Skeletal muscle tissue (tissue), 3 donors: ENCODE measurements at regions not wholly inside any gene's neighbourhood (a gene's known extent, or its start where the extent isn't known, plus 50 kb on each side); places are given as distances from the start of the nearest gene placed in this dataset.

Source experiments
- H3K27ac ChIP-seq: one replicate; pipeline ENCODE4 v1.7.0; 2013; ENCODE audit warnings: mild to moderate bottlenecking, low read depth, low read length, inconsistent platforms
- H3K27me3 ChIP-seq, 3 donors: one replicate each; pipeline ENCODE4 v1.7.0; 2013; ENCODE audit warnings: low read length in 3 of 3; ENCODE audit not compliant: control insufficient read depth in 3 of 3, insufficient read depth in 3 of 3
- H3K36me3 ChIP-seq, 3 donors: one replicate each; pipeline ENCODE4 v1.7.0; 2013; ENCODE audit warnings: low read length in 3 of 3; ENCODE audit not compliant: control insufficient read depth in 3 of 3, insufficient read depth in 3 of 3
- H3K4me1 ChIP-seq, 3 donors: one replicate each; pipeline ENCODE4 v1.7.0; 2013; ENCODE audit warnings: low read length in 3 of 3, mild to moderate bottlenecking in 3 of 3; ENCODE audit not compliant: control insufficient read depth in 3 of 3, insufficient read depth in 3 of 3
- H3K4me3 ChIP-seq, 3 donors: one replicate each; pipeline ENCODE4 v1.7.0; 2013; ENCODE audit warnings: low read length in 3 of 3
- H3K9ac ChIP-seq, 3 donors: one replicate each; pipeline ENCODE4 v1.7.0; 2013; ENCODE audit warnings: low read length in 3 of 3, mild to moderate bottlenecking in 3 of 3, moderate library complexity in 2 of 3, low read depth in 1 of 3
- H3K9me3 ChIP-seq, 3 donors: one replicate each; pipeline ENCODE4 v1.7.0; 2013; ENCODE audit warnings: low read length in 3 of 3; ENCODE audit not compliant: control insufficient read depth in 3 of 3
- donor health status: Osteomylitis.

DNA sequence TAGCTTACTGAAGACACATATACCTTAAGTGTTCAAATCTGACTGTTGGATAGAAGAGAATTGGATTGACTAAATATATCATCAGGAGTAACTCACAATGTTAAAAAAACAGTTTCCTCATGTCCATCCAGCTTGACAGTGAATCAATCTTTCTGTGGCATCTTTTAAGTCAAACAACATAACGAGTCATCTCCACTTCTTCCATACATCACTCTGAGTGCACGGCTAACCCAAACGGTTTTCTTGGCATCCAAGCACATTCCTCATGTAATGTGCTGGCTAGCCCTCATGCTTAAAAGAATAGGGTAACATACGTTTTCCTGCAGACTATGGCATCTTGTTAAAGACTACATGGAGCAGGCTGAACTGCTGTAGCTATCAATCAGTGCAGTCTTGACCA is 291.5 kb upstream of the TRPC7 start:
- no peaks in the 10 kb centered on the region for H3K9me3 ChIP-seq
- H3K27ac ChIP-seq = no peak overlapping the region
- no peaks in the 10 kb centered on the region for H3K4me1 ChIP-seq
- H3K9ac ChIP-seq = no peak overlapping the region
- no peak overlapping the region for H3K4me3 ChIP-seq
- no peaks in the 10 kb centered on the region for H3K36me3 ChIP-seq
- no peaks in the 10 kb centered on the region for H3K27me3 ChIP-seq

DNA sequence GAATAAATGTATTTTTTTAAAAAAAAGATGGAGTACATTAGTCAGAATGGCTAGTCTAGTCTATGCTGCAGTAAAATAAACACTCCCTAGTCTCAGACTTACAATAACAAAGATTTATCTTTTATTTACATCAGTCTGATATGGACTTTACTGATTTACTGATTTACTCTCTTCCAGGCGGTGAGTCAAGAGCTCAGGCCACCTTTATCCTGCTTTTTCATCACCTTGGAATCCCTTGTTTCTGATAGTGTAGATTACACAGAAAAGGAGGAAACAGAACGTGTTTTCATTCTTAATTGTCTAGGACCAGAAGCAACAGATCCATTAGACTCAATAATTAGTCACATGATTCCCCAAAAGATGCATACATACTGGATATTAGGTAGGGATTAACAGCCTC is 290.1 kb upstream of the TRPC7 start:
- no peak overlapping the region for H3K27ac ChIP-seq

DNA sequence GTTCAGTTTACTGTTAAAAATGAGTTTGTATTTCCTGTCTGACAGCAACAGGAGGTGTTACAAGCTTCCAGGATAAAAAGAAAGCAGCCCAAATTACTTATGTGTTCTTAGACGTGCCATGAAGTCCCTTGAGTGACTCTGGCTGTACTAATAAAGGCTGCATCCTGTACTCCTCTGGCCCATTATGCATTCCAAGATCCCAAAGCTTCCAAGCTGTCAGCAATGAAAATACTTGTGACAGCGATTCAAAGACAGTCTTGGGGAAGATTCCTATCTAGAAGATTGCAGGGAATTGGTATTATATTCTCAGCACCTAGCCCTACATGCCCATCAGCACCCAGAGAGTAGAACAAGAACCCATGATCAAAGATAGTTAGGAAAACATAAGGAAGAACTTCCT is 281.6 kb upstream of the TRPC7 start:
- Histone ChIP-seq H3K27me3 (no peaks in the 10 kb centered on the region), H3K9me3 (no peaks in the 10 kb centered on the region), H3K36me3 (no peaks in the 10 kb centered on the region), H3K27ac (no peak overlapping the region), H3K4me1 (no peaks in the 10 kb centered on the region), H3K9ac (no peak overlapping the region), H3K4me3 (no peak overlapping the region)

More for the DNA sequence above, 290.1 kb upstream of the TRPC7 start:
- Histone ChIP-seq H3K27me3 (no peaks in the 10 kb centered on the region), H3K36me3 (no peaks in the 10 kb centered on the region), H3K9me3 (no peaks in the 10 kb centered on the region), H3K4me1 (no peaks in the 10 kb centered on the region), H3K4me3 (no peak overlapping the region), H3K9ac (no peak overlapping the region)

DNA sequence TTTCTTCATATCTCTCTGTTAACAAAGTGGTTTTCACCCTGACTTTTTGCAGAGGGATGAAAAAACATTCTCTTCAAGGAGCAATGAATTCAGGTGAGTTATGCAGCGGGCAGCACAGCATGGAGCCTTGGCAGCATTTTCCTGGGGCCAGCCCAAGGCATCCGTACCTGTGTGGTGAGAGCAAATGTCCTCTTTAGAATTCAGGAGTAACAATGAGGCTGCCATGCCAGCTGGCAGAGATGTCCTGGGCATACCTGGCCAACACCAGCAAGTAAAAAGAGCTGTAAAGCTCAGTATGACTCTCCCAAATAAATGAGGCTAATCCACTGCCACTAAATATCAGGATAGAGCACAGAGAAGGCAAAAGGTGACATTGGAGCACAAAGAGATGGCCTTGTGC is 277.6 kb upstream of the TRPC7 start:
- no peak overlapping the region for H3K27ac ChIP-seq
- H3K4me3 ChIP-seq = no peak overlapping the region
- H3K27me3 ChIP-seq = no peaks in the 10 kb centered on the region
- H3K9ac ChIP-seq = no peak overlapping the region
- no peaks in the 10 kb centered on the region for H3K9me3 ChIP-seq
- H3K4me1 ChIP-seq = no peaks in the 10 kb centered on the region
- H3K36me3 ChIP-seq = no peaks in the 10 kb centered on the region

DNA sequence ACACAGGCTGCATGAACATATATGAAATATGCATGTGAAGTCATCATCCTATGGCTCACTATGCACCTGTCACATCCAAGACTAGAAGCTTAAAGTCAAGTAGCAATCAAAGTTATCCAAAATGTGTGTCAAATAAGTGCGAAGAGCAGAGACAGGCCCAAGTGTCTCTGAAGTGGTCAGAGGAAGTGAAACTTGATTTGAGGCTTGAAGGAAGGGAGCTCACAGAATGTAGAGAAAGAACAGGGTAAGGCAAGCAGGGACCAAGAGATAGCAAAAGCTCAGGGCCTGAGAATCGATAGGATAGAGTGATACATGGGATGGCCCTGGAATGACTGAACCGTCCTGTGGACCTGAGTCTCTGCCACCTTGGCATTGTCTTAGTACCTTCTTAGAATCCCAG is 274.3 kb upstream of the TRPC7 start:
- Histone ChIP-seq H3K9me3 (no peaks in the 10 kb centered on the region), H3K36me3 (no peaks in the 10 kb centered on the region), H3K4me1 (no peaks in the 10 kb centered on the region), H3K27ac (no peak overlapping the region), H3K27me3 (no peaks in the 10 kb centered on the region), H3K4me3 (no peak overlapping the region), H3K9ac (no peak overlapping the region)

DNA sequence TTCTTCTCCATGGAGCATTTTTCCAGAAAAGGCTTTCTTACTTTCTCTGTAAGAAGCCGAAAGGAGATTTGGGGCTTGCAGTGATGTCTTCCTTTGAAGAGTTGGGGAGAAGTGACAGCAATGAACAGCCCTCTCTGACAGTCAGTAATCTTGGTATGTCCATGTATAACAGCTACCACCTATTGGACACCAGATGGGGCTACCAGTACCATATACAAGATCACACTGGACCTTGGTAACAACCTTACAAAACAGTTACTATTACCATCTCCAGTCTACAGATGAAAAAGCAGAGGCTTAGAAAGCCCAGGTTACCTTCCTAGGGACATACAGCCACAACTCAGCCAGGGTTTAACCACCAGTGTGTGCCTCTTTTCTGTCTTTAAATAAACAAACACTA is 272.7 kb upstream of the TRPC7 start:
- H3K27me3 ChIP-seq = no peaks in the 10 kb centered on the region
- H3K9ac ChIP-seq = no peak overlapping the region
- H3K4me3 ChIP-seq = no peak overlapping the region
- H3K4me1 ChIP-seq = no peaks in the 10 kb centered on the region
- H3K36me3 ChIP-seq = no peaks in the 10 kb centered on the region
- no peaks in the 10 kb centered on the region for H3K9me3 ChIP-seq
- H3K27ac ChIP-seq = no peak overlapping the region

DNA sequence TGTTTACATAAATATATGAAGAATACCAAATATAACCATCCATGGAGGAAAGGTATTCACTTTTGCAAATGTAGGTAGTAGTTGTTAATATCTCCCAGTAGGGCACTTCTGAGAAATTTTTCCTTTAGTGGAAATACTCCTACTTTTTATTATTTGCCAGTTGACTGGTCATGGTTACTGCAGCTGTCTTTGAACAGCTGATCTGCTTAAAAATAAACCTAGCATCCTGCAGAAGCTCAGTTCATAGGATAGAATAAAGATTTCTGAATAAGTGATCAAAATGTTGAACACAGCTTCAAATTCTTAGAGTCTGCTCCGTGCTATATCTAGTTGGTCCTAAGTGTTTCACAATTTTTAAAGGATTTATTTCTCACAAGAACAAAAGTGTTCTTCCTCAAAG is 270.7 kb upstream of the TRPC7 start:
- Histone ChIP-seq H3K27ac (no peak overlapping the region), H3K4me3 (no peak overlapping the region), H3K27me3 (no peaks in the 10 kb centered on the region), H3K4me1 (no peaks in the 10 kb centered on the region), H3K9me3 (no peaks in the 10 kb centered on the region), H3K9ac (no peak overlapping the region), H3K36me3 (no peaks in the 10 kb centered on the region)

DNA sequence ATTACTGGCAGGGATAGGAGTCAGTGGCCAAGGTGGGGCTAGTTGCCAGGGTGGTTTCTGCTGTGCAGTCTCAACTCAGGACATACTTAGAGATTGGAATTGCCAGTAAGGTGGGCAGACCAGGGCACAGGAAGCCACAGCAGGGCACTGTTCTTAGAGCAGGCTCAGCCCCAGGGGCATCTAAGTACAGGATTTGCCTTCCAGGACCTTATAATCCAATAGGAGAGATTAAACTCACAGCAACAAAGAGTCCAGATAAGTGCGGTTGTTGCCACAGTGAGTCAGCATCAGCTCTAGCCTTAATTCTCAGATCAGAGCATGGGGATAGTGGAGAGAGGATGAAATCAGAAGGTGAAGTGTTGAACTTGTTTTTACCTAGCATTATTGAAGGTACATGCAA is 265.8 kb upstream of the TRPC7 start:
- H3K9ac ChIP-seq = no peak overlapping the region
- no peak overlapping the region for H3K4me3 ChIP-seq
- H3K9me3 ChIP-seq = no peaks in the 10 kb centered on the region
- no peak overlapping the region for H3K27ac ChIP-seq
- H3K4me1 ChIP-seq = no peaks in the 10 kb centered on the region
- H3K36me3 ChIP-seq = no peaks in the 10 kb centered on the region
- no peaks in the 10 kb centered on the region for H3K27me3 ChIP-seq

DNA sequence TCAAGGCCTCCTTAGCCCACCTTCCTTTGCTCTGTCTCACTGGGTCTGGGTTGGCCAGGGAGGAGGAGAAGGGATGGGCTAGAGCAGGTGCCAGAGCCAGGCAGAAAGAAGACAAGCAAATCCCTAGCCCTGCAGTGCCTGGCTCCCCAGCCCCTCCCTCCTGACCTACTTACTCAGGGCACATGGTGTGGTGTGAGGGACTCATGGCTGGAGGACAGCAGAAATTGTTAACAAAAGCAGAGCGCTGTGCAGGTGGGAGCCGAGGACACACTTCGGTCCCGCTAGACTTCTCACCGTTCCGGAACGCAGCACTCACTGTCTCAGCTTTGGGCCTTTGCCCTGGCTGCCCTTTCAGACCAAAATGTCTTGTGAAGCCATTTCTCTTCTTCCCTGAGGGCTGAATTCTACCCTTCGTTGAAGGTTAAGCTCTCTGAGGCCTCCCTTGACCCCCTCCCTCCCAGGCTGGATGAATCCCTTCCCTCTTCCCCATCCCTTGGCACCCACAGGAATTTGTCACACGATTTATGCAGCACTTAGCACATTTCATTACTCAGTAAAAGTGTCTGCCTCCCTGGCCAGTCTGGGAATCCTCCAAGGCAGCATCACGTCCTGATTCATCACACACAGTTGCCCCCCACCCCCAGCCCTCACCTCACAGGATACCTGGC is 263.9 kb upstream of the TRPC7 start:
- Histone ChIP-seq H3K4me3 (no peak overlapping the region), H3K36me3 (no peaks in the 10 kb centered on the region), H3K9me3 (no peaks in the 10 kb centered on the region), H3K4me1 (no peaks in the 10 kb centered on the region), H3K9ac (no peak overlapping the region), H3K27me3 (no peaks in the 10 kb centered on the region), H3K27ac (no peak overlapping the region)

DNA sequence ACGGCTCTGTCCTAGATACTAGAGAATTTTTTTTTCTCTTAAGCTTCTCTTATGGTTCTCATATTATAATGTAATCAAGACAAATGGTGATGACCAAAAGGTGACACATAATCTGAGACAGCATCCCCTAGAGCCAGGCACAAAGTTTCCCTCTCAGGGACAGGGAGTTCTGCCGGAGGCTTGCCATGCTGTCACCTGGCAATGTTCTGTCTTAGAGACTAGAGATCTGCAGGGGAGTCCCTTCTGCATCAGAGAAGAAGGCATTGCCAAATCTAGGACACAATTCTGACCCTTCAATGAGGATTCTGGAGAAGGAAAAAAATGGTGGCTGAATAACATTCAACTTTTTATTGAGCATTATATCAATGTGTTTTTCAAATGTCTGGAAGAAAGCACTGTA is 261.2 kb upstream of the TRPC7 start:
- no peaks in the 10 kb centered on the region for H3K27me3 ChIP-seq
- no peaks in the 10 kb centered on the region for H3K36me3 ChIP-seq
- H3K4me1 ChIP-seq = no peaks in the 10 kb centered on the region
- no peak overlapping the region for H3K27ac ChIP-seq
- H3K4me3 ChIP-seq = no peak overlapping the region
- no peak overlapping the region for H3K9ac ChIP-seq
- H3K9me3 ChIP-seq = no peaks in the 10 kb centered on the region

DNA sequence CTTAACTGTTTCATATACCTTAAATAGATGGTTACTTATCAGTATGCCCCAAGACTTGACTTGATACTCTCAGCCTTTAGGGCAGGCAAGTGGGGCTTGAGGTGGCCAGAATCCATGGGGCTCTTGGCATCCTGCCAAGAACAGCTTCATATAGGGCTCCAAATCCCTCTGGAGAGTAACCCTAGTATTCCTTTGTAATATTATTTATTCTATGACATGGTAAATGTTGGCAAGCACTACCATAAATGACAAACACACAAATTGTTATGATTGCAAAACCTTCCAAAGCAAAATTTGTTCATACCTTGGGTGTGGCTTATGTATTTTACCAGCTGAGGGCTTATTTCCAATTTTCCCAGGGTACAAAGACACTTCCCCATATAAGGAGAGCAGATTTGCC is 257.4 kb upstream of the TRPC7 start:
- Histone ChIP-seq H3K4me1 (no peaks in the 10 kb centered on the region), H3K27me3 (no peaks in the 10 kb centered on the region), H3K9me3 (no peaks in the 10 kb centered on the region), H3K4me3 (no peak overlapping the region), H3K27ac (no peak overlapping the region), H3K9ac (no peak overlapping the region), H3K36me3 (no peaks in the 10 kb centered on the region)
